ENCODE measurements at regions not wholly inside any gene's neighbourhood (a gene's known extent, or its start where the extent isn't known, plus 50 kb on each side); places are given as distances from the start of the nearest gene placed in this dataset.

DNA sequence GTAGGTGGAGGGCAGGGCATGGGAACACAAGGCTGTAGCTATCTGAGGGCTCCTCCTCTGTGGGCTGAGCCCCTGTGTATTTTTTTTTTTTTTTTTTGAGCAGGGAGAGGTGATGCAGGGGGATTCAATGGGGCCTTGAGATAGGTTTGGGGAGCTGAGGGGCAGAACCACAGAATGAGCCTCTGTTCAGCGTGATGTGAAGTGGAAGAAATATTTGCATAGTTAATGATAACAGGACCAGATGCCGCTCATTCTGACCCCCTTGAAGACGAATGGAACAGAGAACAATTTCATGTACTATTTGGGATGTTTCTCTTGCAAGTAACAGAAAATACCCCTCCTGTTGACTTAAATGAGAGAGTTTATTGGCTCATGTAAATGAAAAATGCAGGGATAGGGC is 69.7 kb upstream of the EMX2 start:
- TF ChIP-seq NFRKB (IDR thresholded peaks at IDR 0.05) (no peak), BHLHE40 (IDR thresholded peaks at IDR 0.05; ENCODE audit: borderline replicate concordance) (no peak), SP1 (IDR thresholded peaks at IDR 0.05) (no peak)

All from HEK293T (cell line).